ENCODE measurements at regions not wholly inside any gene's neighbourhood (a gene's known extent, or its start where the extent isn't known, plus 50 kb on each side); places are given as distances from the start of the nearest gene placed in this dataset.

GRCh38 chr14:43591776-43592175 lies 915.3 kb downstream of the FSCB start:
- TF ChIP-seq CTCF (IDR thresholded peaks at IDR 0.05) (no peak), POLR2AphosphoS5 (IDR thresholded peaks at IDR 0.05; ENCODE audit: insufficient read depth in 1 of 2, low read depth in 1 of 2) (no peak)
